ENCODE measurements at regions not wholly inside any gene's neighbourhood (a gene's known extent, or its start where the extent isn't known, plus 50 kb on each side); places are given as distances from the start of the nearest gene placed in this dataset.
"Not testable (repeated sequence)": the region's sequence is repeated elsewhere in the genome, so short reads cannot be mapped to it uniquely, and the experiment has no call there.

DNA sequence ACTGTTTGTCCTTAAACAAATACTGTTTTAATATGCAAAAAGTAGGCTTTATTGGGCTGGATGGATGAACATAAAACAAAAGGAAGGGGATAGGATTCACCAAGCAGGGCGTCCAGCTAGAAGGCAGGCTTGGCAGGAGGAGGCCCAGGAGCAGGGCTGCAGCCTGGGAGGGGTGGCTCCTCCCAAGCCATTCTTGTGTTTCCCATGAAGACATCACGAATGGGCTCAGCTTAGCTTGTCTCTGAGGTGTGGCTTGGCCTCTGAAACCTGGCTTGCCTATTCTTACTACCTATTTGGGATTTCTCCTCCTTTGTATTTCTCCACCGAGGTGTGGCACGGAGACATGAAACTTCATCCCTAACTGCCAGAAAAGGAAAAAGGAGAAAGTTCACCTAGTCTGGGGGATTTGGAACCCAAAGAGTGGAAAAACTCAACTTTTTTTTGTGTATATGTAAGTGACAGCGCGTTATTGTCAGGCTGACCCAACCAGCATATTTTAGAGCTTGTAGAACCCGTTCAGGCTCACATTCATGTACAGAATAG is 481.9 kb upstream of the SPRED2 start:
- DNase-seq (ENCODE audit: low read depth), result no peak

GRCh38 chr2:65913813-65914212 is 481.4 kb upstream of the SPRED2 start:
- DNase-seq (ENCODE audit: low read depth), result no peak

DNA sequence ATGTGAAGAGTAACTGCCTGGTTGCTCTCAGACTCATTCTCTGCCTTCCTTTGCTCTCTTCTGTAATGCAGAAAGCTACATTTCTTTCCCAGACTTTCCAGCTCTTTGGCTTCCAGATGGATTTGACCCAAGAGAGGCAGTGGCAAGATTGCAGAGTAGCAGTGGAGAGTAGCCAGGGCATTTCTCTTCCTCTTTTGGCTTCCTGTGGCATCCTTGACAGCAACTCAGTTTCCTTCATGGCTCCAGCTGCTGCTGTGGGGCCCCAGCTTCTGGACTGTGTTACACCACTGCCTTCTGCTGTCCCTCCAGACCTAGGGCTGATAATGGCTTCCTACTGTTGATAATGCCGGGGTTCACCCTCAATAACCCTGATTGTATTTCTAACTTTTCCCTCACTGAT is 469.4 kb upstream of the SPRED2 start:
- no peak for DNase-seq (ENCODE audit: low read depth)

- no peak for DNase-seq (ENCODE audit: low read depth)
Measured at GRCh38 chr2:65896446-65896845, 464.0 kb upstream of the SPRED2 start.

DNA sequence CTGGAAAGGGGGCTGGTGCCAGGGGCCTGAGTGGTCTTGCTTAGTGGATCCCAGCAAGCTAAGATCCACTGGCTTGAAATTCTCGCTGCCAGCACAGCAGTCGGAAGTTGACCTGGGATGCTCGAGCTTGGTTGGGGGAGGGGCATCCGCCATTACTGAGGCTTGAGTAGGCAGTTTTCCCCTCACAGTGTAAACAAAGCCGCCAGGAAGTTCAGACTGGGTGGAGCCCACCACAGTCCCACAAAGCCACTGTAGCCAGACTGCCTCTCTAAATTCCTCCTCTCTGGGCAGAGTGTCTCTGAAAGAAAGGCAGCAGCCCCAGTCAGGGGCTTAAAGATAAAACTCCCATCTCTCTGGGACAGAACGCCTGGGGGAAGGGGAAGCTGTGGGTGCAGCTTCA is 457.7 kb upstream of the SPRED2 start:
- not testable (repeated sequence) for DNase-seq (ENCODE audit: low read depth)

- DNase-seq (ENCODE audit: low read depth), result no peak
Measured at GRCh38 chr2:65885266-65885665, 452.9 kb upstream of the SPRED2 start.

DNA sequence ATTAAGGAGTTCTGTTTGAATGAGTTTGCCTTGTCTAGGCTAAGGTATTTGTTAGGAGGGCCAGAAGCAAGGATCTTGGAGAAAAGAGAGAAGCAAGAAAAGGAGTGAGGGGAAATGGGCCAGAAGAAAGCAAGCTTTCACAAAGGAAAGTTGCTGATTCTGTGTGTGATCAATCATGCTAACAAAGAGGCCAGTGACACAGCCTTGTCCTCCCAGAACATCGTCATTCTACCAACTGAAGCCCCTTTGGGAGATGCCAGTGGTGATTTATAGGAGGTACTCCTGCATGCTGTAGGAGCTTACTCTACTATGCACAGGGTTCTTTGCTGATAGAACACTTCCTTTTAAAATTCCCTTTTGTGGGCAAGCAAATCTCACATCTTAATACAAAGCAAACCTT is 449.2 kb upstream of the SPRED2 start:
- DNase-seq (ENCODE audit: low read depth), result no peak

DNA sequence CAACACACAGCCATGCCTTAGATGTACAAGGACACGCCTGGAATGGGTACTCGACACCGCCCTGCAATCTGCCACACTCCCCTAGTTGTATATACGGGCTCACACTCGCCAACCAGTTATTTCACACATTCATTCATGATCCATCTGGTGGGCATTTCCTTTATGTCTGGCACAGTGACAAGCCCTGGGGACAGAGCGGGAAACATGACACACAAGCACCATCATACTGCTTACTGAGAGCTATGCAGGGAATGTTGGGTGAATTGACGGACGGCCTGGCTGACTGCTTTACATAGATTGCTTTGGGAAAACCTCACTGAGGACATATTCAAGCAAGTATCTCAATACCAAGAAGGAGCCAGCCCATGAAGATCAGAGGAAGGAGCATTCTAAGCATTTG is 448.0 kb upstream of the SPRED2 start:
- DNase-seq (ENCODE audit: low read depth), result peak; percentile 13

DNA sequence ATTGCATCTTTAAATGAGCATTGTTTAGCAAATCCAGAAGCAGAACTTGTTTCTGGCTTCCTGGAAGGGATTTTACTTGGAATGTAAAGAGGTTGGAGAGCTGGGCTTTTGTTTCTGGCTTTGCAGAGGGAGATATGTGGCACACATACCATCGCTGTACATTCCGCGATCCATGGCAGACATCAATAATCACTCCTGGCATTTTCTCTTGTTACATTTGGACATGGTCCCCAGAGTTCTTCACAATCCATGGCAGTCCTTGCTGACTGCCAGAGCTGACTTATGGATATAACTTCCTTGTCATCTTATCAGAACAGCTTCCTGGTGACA is 445.6 kb upstream of the SPRED2 start:
- no peak for DNase-seq (ENCODE audit: low read depth)

DNA sequence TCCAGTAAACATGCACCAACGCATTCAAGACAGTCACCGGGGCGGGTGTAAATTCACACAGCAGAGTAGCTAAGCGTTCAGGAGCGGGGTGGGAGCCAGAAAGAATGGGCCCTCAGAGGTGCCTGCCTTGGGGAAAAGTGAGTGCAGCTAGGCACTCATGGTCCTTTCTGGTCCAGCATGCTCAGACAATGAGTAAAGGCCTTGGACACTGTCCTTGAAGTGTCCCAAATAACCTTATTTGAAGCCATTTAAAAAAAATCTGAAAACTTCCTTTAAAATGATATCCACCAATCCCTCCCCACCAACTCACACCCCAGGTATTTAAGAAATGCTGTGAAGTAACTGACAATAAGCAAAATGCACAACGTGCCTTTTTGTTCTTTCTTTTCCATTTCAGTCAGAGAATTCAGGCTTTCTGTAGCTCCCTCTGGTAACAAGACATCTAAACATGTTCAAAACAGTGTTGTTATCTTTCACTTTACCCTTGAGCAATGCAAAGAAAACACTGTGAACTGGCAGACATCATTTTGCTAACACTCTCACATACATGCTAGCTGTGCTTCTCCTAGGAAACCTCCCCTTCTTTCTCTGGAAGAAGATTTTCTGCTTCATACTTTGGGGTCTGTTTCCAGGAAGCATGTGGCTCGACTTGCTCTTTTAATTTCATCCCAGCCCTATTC is 445.1 kb upstream of the SPRED2 start:
- DNase-seq (ENCODE audit: low read depth), result no peak

DNA sequence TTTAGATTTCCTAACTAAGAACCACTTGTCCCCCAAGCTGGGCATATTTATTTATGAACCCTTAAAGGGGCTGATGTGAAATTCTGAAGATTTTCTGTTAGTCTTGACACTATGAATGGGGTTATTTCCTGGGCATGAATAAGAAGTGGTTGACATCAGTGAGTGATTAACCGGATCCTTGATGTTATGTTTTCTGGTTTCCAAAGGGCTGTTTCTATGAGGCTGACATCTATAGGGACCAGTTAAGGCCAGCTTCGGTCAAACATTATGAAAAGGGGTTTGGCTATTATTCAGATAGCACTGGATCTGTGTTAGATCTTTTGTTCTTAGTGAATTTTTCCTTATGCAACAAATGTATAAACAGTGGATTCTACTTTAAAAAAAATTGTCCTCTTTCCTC is 443.7 kb upstream of the SPRED2 start:
- DNase-seq (ENCODE audit: low read depth), result no peak

DNA sequence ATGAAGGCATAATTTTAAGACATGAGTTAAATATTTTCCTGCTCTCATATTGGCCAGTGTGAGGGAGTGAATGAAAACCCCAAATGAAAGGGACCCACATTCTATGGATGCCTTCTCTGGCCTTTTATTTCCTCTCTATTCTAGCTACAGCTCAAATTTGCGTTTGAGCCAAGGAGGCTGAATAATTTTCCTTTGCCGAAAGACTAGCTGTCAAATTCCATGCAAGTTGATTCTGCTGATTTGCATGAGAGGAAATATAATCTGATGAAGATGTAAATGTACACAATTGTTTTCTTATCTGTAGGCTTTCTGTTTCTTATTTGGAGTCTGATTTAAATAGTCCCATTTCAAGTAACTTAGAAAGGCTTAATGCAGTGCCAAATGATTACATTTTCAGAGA is 438.4 kb upstream of the SPRED2 start:
- no peak for DNase-seq (ENCODE audit: low read depth)

- DNase-seq (ENCODE audit: low read depth), result no peak
Measured at GRCh38 chr2:65869296-65869695, 436.9 kb upstream of the SPRED2 start.

DNA sequence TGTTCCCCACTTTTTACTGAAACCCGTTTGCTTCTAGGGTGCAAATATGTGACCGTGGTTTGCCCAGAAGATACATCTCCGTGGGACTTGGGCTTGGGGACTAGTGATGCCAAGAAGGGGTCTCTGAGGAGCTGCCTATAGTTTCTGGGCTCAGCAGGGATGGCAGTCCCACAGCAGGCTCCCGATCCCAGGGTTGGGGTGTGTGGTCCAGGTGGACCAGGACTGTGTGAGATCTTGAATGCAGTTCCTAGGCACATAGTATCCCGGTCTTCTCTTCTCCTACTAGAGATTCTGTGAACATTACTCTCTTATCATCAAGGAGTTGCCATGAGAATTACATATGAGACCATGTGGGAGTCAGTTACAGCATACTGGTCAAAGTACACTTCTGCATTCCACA is 435.8 kb upstream of the SPRED2 start:
- no peak for DNase-seq (ENCODE audit: low read depth)

- DNase-seq (ENCODE audit: low read depth), result no peak
Measured at GRCh38 chr2:65867446-65867845, 435.0 kb upstream of the SPRED2 start.

DNA sequence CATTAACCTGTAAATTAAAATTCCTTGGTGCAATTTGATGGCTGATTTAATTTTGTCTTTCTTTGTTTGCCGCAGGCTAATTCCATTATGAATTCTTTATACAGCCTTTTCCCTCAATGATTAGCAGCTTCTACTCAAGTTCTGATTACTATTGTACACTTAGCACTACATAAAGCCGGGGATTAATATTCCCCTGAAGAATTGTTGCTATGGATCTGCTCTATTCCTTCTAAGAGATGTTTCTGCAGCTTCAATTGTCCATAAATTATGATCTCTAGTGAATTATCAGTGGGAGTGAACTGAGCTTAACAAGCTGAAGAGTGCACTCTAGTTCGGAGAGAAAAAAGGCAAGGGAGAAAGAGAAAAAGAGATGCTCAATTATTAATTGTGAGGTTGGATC is 433.7 kb upstream of the SPRED2 start:
- no peak for DNase-seq (ENCODE audit: low read depth)

GRCh38 chr2:65864619-65865018 is 432.2 kb upstream of the SPRED2 start:
- no peak for DNase-seq (ENCODE audit: low read depth)

- no peak for DNase-seq (ENCODE audit: low read depth)
Measured at GRCh38 chr2:65863713-65864112, 431.3 kb upstream of the SPRED2 start.

GRCh38 chr2:65856928-65857327 is 424.5 kb upstream of the SPRED2 start:
- no peak for DNase-seq (ENCODE audit: low read depth)

GRCh38 chr2:65856423-65856822 is 424.0 kb upstream of the SPRED2 start:
- no peak for DNase-seq (ENCODE audit: low read depth)

DNA sequence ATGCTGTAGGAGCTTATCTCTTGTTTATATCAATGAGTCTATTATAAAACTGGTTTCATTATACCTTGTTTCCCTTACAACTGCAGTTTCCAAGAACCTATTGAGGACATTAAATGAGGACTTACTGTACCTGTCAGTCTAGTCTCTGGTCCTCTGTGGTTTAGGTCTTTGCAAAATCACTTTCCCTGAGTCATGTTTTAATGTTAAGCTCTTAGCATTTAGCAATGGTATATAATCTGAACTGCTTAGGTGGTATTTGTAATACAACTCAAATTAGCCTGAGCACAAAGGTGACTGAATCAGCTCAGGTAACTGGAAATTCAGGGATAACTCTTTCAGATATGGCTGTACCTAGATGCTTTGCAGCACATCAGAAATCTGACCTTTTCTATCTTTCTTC is 418.3 kb upstream of the SPRED2 start:
- no peak for DNase-seq (ENCODE audit: low read depth)

DNA sequence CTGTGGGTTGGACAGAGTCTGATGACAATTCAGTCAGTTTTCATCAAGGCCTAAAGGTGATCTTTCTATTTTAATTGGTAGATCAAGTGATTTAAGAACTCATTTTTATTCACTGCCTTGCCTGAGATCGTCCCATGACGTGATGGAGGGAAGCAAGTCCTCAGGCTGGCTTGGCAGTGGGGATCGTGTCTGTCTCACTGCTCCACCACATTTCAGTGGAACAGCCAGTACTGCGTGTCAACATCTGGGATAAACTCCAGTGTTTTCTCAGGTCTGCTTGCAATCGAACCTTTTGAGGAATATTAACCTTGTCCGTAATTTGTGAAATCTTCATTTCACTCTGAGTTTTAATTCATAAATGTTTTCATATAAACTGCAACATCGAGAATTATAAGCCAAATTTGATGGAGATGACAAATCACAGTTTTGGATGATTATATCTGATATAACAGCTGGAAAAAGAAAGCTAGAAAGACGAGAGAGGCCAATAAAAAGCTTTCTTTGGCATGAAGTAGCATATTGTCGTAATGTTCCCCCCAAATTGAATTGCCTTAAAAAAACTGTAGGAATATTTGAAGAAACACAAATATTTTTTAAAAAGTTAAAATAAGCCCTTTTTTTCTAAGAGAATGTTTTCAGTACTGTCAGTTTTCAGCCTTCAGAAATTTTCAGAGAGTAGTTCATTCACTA is 414.7 kb upstream of the SPRED2 start:
- DNase-seq (ENCODE audit: low read depth), result no peak

- DNase-seq (ENCODE audit: low read depth), result no peak
Measured at GRCh38 chr2:65845442-65846182, 413.2 kb upstream of the SPRED2 start.

All from ELR (cell line).